Activated naive CD8-positive, alpha-beta T cell treated with anti-CD3 and anti-CD28 coated beads, Interleukin-2, amount 50 U/mL, for 24 hours (primary cell): ENCODE measurements at regions not wholly inside any gene's neighbourhood (a gene's known extent, or its start where the extent isn't known, plus 50 kb on each side); places are given as distances from the start of the nearest gene placed in this dataset.

Experiments used
- ATAC-seq: fragments of 150-1000 bp; cut with Tn5 transposase; one replicate; pipeline ENCODE4 v1.10.0; 2021
- DNase-seq: peaks from one replicate; pipeline ENCODE4 v3.0.0; 2021
- H3K27ac Mint-ChIP-seq: one replicate; pipeline ENCODE4 v1.8.0; 2021; ENCODE audit warnings: mild to moderate bottlenecking, mixed read lengths
- H3K27me3 Mint-ChIP-seq: one replicate; pipeline ENCODE4 v1.8.0; 2021; ENCODE audit warnings: mixed read lengths
- H3K36me3 Mint-ChIP-seq: one replicate; pipeline ENCODE4 v1.8.0; 2021; ENCODE audit warnings: low read depth, mixed read lengths
- H3K4me1 Mint-ChIP-seq: one replicate; pipeline ENCODE4 v1.8.0; 2021; ENCODE audit warnings: mixed read lengths
- H3K4me3 Mint-ChIP-seq: one replicate; pipeline ENCODE4 v1.8.0; 2021; ENCODE audit warnings: mild to moderate bottlenecking, moderate library complexity, mixed read lengths
- H3K9me3 Mint-ChIP-seq: one replicate; pipeline ENCODE4 v1.8.0; 2021; ENCODE audit warnings: mixed read lengths

DNA sequence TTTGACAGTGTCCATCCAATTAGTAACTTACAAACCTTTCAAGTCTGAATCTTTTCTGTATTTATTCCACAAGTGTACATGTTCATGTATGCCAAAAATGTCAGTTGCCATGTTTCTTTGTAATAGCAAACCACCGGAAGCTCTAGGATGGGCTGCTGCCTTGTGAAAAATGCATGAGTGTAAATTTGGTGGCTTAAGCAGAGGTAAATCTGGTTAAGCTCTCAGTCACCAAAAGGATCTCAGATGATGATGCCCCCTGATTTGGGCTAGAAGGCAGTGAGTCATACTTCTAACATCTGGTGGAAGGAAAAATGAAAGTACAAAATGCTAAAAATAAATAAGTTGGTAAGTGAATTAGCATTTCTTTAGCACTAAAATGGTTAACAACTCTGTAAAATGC is 567.5 kb downstream of the ELAVL2 start:
- Mint-ChIP-seq H3K27me3 (no peaks in the 10 kb centered on the region), H3K4me1 (no peaks in the 10 kb centered on the region), H3K9me3 (peaks cover 5% of the 10 kb centered on the region), H3K36me3 (no peaks in the 10 kb centered on the region), H3K4me3 (no peak overlapping the region), H3K27ac (no peak overlapping the region)
- DNase-seq (no peak), ATAC-seq (no peak)

DNA sequence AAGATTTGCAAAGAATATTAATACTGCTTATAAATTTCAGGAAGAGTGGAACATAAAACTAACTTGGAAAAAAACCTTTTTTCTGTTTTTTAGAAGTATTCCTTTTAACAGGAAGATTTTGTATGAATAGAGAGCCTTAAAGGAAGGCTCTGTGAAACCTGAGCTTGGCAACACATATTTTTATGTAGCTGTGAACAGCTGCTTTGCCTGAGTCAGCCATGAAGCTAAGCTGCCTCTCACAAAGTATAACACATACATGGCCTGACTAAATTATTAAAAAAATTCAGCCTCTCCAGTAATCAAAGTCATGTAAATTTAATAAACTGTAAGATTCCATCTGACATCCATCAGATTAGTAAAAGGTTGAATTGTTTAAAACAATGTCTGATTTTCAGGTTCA is 547.5 kb downstream of the ELAVL2 start:
- H3K9me3 Mint-ChIP-seq: no peaks in the 10 kb centered on the region
- no peaks in the 10 kb centered on the region for H3K4me1 Mint-ChIP-seq
- no peak for DNase-seq
- no peaks in the 10 kb centered on the region for H3K27me3 Mint-ChIP-seq
- H3K4me3 Mint-ChIP-seq: no peak overlapping the region
- no peak overlapping the region for H3K27ac Mint-ChIP-seq
- ATAC-seq: no peak
- no peaks in the 10 kb centered on the region for H3K36me3 Mint-ChIP-seq

DNA sequence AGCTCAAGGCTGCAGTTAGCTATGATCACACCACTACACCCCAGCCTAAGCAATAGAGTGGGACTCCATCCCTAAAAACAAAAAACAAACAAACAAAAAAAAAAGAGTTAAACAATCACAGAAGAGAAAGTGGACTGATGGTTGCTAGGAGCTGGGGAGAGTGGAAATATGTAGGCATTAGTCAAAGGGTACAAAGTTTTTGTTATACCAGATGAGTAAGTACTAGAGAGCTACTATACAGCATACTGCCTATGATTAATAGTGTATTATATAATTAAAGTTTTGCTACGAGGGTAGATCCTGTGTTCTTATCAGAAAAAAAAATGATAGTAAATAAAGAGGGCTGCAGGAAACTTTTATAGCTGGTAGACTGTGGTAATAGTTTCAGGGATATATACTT is 538.6 kb downstream of the ELAVL2 start:
- H3K27ac Mint-ChIP-seq: no peak overlapping the region
- ATAC-seq (no peak), DNase-seq (no peak)
- H3K27me3 Mint-ChIP-seq: no peaks in the 10 kb centered on the region
- H3K9me3 Mint-ChIP-seq: peaks cover 4% of the 10 kb centered on the region
- no peaks in the 10 kb centered on the region for H3K4me1 Mint-ChIP-seq
- no peak overlapping the region for H3K4me3 Mint-ChIP-seq
- H3K36me3 Mint-ChIP-seq: no peaks in the 10 kb centered on the region

DNA sequence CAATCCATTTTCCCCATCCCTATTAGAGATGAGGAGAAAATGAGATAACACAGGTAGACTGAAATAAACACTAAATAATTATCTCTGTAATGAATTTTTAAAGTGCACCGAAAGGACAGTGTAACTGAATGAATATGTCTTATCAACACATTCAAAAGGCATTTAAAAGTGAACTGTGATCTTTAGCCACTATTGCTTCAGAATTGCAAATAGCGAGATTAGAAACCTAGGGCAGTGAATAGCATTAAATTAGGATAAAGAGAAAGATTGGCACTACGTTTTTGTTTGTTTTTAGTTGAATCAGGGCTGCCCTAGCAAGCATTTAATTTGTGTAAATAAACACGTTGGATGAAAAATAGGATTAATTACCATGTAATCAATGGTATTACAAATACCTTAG is 537.5 kb downstream of the ELAVL2 start:
- Mint-ChIP-seq H3K9me3 (peaks cover 5% of the 10 kb centered on the region), H3K27me3 (no peaks in the 10 kb centered on the region), H3K27ac (no peak overlapping the region), H3K36me3 (no peaks in the 10 kb centered on the region), H3K4me1 (no peaks in the 10 kb centered on the region), H3K4me3 (no peak overlapping the region)
- DNase-seq (no peak), ATAC-seq (no peak)

DNA sequence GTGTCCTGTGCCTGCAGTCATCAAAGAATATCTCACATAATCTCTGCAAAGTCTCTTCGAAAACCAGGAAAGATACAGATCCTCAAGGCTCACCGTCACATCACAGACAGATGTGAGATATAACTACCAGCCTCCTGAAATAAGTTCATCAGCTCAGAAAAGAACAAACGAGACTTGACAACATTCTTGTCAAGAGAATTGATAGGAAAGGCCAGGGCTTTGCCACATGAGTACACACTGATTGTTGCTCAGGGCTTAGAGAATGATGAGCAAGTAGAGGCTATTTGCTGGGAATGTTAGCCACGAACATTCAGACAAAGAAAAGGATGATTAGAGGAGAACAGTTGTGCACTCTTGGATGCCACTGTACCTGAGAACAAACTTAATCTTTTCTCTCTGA is 535.1 kb downstream of the ELAVL2 start:
- Mint-ChIP-seq H3K36me3 (no peaks in the 10 kb centered on the region), H3K4me3 (no peak overlapping the region), H3K27ac (no peak overlapping the region), H3K4me1 (no peaks in the 10 kb centered on the region), H3K9me3 (peaks cover 12% of the 10 kb centered on the region), H3K27me3 (no peaks in the 10 kb centered on the region)
- DNase-seq (no peak), ATAC-seq (no peak)

DNA sequence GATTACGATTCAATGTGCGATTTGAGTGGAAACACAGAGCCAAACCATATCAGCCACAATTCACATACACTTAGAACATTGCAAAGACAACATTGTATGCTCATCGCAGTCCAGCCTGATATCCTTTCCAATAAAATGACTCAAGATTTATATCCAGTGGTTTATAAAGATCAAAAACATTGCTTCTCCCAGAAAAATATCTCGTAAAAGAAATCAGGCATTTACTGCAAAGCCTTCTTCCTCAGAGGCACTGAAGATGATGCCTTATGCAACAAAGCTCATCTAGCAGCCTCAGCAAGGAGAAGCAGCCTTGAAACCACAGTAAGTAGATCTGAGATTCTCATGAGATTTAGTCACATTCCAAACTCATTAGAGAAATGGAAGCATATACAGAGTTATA is 523.8 kb downstream of the ELAVL2 start:
- H3K4me3 Mint-ChIP-seq: no peak overlapping the region
- ATAC-seq (no peak), DNase-seq (no peak)
- H3K4me1 Mint-ChIP-seq: no peaks in the 10 kb centered on the region
- H3K27me3 Mint-ChIP-seq: no peaks in the 10 kb centered on the region
- no peaks in the 10 kb centered on the region for H3K36me3 Mint-ChIP-seq
- H3K27ac Mint-ChIP-seq: no peak overlapping the region
- H3K9me3 Mint-ChIP-seq: peaks cover 10% of the 10 kb centered on the region

DNA sequence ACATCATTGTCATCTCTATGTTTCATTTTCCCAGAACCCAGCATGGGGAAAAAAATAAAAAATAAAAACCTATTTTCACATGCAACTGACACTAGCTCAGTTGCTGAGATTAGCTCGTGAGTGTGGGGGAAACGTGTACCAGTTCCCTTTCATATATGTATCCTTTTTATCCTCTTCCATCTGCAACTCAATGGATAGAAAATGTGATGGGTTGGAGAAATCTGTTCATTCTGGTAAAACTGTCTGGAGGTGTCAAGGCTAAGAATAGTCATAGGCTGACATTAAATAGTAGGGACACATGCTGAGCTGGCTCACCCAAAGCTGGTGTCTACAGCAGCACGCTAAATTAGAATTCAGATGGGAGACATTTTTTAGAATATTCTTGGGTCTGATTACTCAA is 519.3 kb downstream of the ELAVL2 start:
- no peak for DNase-seq
- ATAC-seq: no peak
- no peaks in the 10 kb centered on the region for H3K27me3 Mint-ChIP-seq
- no peak overlapping the region for H3K27ac Mint-ChIP-seq
- H3K4me1 Mint-ChIP-seq: no peaks in the 10 kb centered on the region
- peaks cover 13% of the 10 kb centered on the region for H3K9me3 Mint-ChIP-seq
- H3K36me3 Mint-ChIP-seq: no peaks in the 10 kb centered on the region
- no peak overlapping the region for H3K4me3 Mint-ChIP-seq

DNA sequence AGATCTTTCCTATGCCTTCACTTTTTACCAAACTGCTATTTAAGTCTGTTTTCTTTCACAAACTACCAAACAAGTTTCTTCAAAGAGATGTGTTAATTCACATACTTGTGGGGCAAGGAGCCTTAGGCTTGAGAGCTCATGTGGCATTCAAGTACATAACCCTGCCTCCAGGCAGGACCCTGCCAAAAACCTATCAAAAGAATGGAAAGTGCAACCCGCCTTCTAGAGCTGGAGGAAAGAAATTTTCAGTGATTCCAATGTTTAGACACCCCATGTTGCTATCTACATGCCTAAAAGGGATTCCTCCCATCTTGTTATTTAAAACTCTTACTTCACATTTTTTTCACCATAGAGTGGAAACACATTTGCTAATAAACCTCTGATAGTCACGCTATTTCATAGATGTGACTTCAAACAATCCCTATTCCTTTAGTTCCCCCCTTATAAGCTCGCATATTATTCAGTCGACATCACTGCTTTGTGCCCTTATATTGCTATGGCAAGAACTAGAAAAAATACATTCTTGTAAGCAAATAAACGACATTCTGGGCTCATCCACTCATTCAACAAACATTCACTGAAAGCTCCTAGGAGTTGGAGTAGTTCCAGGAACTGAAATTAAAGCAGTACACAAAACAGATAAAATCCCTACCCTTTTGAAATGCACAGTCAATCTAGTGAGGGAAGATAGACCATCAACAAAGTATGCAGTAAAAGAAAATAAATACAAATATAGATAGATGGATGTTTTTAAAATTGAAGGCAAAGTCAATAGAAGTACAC is 518.1 kb downstream of the ELAVL2 start:
- H3K4me3 Mint-ChIP-seq: no peak overlapping the region
- H3K27me3 Mint-ChIP-seq: no peaks in the 10 kb centered on the region
- ATAC-seq (no peak), DNase-seq (no peak)
- H3K9me3 Mint-ChIP-seq: peaks cover 12% of the 10 kb centered on the region
- no peaks in the 10 kb centered on the region for H3K4me1 Mint-ChIP-seq
- H3K27ac Mint-ChIP-seq: no peak overlapping the region
- H3K36me3 Mint-ChIP-seq: no peaks in the 10 kb centered on the region

DNA sequence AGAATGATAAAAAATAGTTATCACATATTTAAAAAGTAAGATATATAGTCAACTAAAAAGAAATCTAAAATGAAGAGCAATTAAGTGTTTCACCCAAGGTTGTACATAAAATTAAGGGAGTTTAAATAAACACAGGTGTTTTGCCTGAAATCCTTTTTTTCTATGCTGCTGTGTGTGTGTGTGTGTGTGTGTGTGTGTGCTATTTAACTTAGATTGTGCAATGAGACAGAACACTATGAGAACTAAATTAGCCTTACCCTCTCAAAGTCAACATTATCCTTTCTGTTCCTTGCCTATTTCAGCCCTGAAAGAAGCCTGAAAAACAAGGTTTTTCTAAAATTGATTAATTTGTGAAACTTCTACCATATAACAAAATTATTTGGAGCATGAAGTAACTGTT is 516.2 kb downstream of the ELAVL2 start:
- Mint-ChIP-seq H3K4me3 (no peak overlapping the region), H3K4me1 (no peaks in the 10 kb centered on the region), H3K27me3 (no peaks in the 10 kb centered on the region), H3K36me3 (no peaks in the 10 kb centered on the region), H3K27ac (no peak overlapping the region), H3K9me3 (peaks cover 8% of the 10 kb centered on the region)
- no peak for DNase-seq
- no peak for ATAC-seq

DNA sequence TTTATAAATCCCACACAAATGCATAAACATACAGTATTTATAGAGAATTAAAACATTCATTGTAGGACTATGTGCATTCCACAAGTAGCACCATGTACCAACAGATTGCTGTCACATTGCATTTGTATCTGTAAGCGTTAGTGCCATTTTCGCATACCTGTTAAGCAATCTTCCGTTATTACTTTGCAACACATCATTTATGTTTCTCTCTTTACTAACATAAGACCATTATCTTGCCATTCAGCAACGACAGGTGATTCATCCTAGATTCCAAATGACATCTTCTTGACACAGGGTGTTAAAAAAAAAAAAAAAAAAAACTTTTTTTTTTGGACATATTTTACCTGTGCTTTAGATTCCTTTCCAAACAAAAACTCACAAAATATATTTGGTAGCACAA is 511.8 kb downstream of the ELAVL2 start:
- no peaks in the 10 kb centered on the region for H3K36me3 Mint-ChIP-seq
- no peaks in the 10 kb centered on the region for H3K4me1 Mint-ChIP-seq
- no peak overlapping the region for H3K4me3 Mint-ChIP-seq
- DNase-seq (no peak), ATAC-seq (no peak)
- H3K9me3 Mint-ChIP-seq: peaks cover 8% of the 10 kb centered on the region
- H3K27me3 Mint-ChIP-seq: no peaks in the 10 kb centered on the region
- H3K27ac Mint-ChIP-seq: no peak overlapping the region

DNA sequence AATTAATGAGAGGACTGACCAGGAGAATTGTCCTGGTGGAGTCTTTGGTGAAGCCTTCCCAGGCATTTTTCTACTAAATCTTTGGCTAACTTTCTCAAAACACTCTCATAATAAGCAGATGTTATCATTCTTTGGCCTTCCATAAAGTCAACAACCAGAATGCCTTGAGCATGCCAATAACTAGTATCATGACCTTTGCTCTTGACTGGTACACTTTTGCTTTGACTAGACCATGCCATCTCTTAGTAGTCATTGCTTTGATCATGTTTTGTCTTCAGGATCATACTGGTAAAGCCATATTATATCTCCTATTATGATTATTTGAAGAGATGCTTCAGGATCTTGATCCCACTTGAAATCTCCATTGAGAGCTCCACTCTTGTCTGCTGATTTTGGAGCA is 506.9 kb downstream of the ELAVL2 start:
- Mint-ChIP-seq H3K9me3 (no peaks in the 10 kb centered on the region), H3K4me1 (no peaks in the 10 kb centered on the region), H3K27ac (no peak overlapping the region), H3K27me3 (no peaks in the 10 kb centered on the region), H3K4me3 (no peak overlapping the region), H3K36me3 (no peaks in the 10 kb centered on the region)
- no peak for DNase-seq
- no peak for ATAC-seq

DNA sequence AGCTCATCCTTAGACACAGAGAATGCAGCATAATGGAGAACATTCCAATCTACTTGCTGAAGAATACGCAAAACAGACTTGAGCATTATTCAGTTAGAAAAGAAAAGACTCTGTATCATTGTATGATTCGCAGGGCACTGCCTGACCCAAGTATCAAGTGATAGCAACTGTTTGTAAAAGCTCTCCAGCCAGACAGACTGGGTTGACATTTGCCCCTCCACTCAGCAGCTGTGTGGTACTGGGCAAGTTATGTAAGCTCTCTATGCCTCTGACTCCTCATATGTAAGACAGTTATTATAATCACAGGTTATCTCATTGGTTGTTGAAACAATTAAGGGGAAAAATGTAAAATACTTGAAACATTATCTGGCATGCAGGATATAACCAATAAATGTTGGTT is 505.0 kb downstream of the ELAVL2 start:
- H3K27me3 Mint-ChIP-seq: no peaks in the 10 kb centered on the region
- no peaks in the 10 kb centered on the region for H3K36me3 Mint-ChIP-seq
- ATAC-seq: no peak

DNA sequence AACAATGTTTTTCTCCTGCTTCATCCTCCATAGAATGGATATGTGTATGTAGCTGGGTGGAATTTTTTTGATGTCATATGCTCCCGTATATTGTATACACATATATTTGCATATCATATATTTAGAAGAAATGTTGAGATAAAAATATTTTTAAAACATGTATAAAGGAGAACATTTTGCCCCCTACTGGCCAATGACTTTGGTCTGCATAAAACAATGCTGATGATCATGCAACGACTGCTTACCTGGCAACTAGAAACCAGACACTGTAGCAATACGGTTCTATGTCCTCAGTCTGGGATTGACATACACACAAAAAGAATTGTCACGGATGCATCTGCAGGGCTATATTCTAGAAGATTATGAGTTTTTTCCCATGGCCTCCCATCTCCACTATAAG is 503.6 kb downstream of the ELAVL2 start:
- Mint-ChIP-seq H3K4me3 (no peak overlapping the region), H3K4me1 (no peaks in the 10 kb centered on the region), H3K36me3 (no peaks in the 10 kb centered on the region), H3K27me3 (no peaks in the 10 kb centered on the region), H3K9me3 (peaks cover 7% of the 10 kb centered on the region), H3K27ac (no peak overlapping the region)
- DNase-seq (no peak), ATAC-seq (no peak)

More for the DNA sequence above, 505.0 kb downstream of the ELAVL2 start:
- Mint-ChIP-seq H3K9me3 (no peaks in the 10 kb centered on the region), H3K4me3 (no peak overlapping the region), H3K4me1 (no peaks in the 10 kb centered on the region), H3K27ac (no peak overlapping the region)
- DNase-seq: no peak

DNA sequence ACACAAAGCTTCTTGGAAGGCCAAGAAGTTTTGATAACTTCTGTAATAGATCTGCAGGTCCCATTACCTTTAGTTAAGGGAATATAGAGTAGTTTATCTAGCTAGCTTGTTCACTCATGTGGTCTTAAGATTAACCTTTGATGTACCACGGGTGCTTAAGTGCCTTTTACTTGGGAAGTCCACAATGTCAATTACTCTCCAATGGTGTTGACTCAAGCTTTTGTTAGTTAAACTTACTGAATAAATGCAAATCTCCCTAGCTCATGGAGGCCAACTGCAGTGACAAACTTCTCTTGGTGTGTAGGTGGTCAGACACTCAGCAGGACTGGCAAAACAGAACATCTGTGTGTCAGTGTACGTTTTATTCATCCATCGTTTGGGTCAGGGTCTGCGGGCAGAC is 501.5 kb downstream of the ELAVL2 start:
- no peak for ATAC-seq
- H3K27ac Mint-ChIP-seq: no peak overlapping the region
- H3K9me3 Mint-ChIP-seq: peaks cover 23% of the 10 kb centered on the region
- no peaks in the 10 kb centered on the region for H3K36me3 Mint-ChIP-seq
- H3K27me3 Mint-ChIP-seq: no peaks in the 10 kb centered on the region
- H3K4me3 Mint-ChIP-seq: no peak overlapping the region
- DNase-seq: no peak
- H3K4me1 Mint-ChIP-seq: no peaks in the 10 kb centered on the region

DNA sequence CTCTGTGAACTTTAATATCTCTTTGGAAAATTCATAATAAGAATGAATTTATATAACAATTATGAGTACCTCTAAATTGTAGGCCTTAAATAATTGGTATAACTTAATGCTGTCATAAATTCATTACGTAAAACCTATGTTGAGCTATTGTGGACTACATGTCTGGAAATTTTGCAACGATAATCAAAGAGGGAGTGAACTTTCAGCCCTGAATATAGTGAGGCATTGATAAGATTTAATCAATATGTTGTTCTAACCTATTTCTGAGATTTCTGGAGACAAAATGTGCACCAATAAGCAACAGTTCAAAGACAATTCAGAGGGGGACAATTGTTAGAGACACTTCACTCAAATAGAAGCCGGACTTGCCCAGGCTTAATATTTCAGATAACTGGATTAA is 499.4 kb downstream of the ELAVL2 start:
- H3K9me3 Mint-ChIP-seq: peaks cover 31% of the 10 kb centered on the region
- H3K27ac Mint-ChIP-seq: no peak overlapping the region
- H3K27me3 Mint-ChIP-seq: no peaks in the 10 kb centered on the region
- ATAC-seq: no peak
- peaks cover 2% of the 10 kb centered on the region for H3K36me3 Mint-ChIP-seq
- no peak overlapping the region for H3K4me3 Mint-ChIP-seq
- no peak for DNase-seq
- no peaks in the 10 kb centered on the region for H3K4me1 Mint-ChIP-seq

DNA sequence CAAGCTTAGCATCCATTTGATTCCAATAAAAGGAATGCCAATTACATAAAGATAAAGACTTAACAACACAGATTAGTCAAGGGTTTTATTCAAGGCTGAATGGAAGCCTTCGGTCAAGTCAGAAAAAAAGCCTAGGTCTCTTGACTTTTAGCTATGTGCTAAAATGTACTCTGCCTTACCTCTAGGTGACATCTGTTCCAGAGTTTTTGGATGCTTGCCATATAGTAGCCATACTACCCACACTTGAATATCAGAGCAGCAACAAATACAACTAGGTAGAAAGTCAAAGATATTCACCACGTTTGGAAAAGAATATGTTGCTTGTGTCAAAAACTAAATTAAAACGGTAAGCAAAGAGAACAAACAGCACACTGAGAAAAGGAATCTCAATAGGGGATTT is 484.7 kb downstream of the ELAVL2 start:
- Mint-ChIP-seq H3K9me3 (no peaks in the 10 kb centered on the region), H3K27ac (no peak overlapping the region), H3K36me3 (no peaks in the 10 kb centered on the region), H3K4me1 (no peaks in the 10 kb centered on the region), H3K4me3 (no peak overlapping the region), H3K27me3 (no peaks in the 10 kb centered on the region)
- ATAC-seq (no peak), DNase-seq (no peak)
